Pons (tissue), 1 donor: ENCODE measurements at regions not wholly inside any gene's neighbourhood (a gene's known extent, or its start where the extent isn't known, plus 50 kb on each side); places are given as distances from the start of the nearest gene placed in this dataset.

ENCODE experiments used
- DNase-seq: peaks from one replicate; pipeline ENCODE4 v3.0.0-alpha.2; 2016; ENCODE audit warnings: low spot score

GRCh38 chr19:46546194-46546896, 50.7 kb upstream of the PNMA8B start:
- peak; percentile 64 for DNase-seq

GRCh38 chr19:46550684-46551083, 50.4 kb upstream of the CALM3 start:
- DNase-seq = no peak

GRCh38 chr19:46551164-46551563, 50.0 kb upstream of the CALM3 start:
- DNase-seq = peak; percentile 87
